HG03159 (cell line): ENCODE measurements at regions not wholly inside any gene's neighbourhood (a gene's known extent, or its start where the extent isn't known, plus 50 kb on each side); places are given as distances from the start of the nearest gene placed in this dataset.

Source experiments
- ATAC-seq: cut with Tn5 transposase; IDR thresholded peaks from one replicate; pipeline ENCODE4 v1.9.1; 2021; ENCODE audit warnings: mild to moderate bottlenecking, moderate library complexity; ENCODE audit not compliant: unreplicated experiment

DNA sequence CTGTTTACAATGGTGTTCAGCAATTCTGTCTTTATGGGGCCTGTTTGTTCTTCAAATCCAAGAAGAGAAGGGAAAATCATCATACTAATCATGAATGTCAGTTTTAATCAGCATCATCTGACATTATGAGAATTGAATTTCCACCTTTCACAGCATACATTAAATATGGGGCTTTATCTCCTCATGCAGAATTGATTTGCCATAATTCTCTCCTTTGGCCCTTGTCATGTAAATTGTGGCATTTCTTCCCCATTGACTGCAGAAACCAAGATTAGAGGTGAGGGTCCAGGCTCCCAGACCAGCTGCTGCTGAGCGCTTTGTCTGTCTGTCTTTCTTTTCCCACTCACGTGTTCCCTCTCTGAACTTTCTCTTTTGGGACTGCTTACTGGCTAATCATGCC, 232.1 kb upstream of the NAV2 start:
- no peak for ATAC-seq

DNA sequence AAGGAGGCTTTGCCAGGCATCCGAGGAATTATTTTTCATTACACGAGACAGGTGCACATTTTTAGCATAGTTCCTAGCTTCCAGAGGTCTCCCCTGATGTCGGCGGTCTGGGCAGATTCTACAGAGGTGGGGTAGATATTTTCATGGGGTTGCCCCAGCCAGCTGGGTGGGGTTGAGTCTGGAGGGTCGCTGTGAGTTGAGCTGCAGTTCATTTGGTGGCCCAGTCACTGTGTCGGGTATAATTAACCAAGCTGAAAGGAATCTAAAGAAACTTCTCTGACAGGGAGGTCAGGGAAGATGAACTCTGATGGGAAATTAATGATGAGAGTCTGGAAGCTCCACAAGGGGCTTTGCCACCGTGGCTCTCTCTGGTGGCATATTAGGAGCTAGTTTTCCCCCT, 233.7 kb upstream of the NAV2 start:
- no peak for ATAC-seq

DNA sequence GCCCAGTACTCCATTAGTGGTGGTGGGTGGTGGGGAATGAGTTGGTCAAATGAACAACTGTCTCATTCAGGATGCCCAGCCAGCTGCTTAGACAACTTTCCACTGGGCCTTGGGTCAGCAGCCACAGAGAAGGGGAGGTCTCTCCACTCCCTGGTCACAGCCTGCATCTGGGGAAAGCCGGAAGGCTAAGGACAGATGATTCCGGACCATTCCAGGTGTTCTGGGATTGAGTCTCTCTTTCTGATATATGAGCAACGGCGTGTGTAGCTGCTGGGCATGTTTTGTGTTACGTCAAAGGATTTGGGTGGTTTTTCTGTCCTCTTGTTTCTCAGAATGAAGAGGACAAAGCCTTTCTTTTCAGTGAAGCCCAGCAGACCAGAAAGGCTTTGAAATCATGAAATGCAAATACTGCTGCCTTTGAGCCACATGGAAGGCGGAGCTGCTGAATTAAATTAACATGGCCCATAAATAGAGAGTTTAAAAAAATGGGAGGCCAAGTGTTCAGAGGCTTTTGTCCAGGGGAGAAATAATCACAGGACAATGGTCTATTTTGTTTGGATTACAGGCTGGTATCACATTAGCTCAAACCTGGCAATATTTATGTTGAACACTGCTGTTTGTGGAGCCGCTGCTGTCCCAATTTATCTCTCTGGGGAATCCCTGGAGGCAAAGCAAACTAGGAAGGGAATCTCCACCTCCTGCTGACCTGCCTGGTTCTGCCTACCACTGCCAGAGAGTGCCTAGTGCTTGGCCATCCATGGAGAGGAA, 234.4 kb upstream of the E2F8 start:
- ATAC-seq = peak; percentile 65

DNA sequence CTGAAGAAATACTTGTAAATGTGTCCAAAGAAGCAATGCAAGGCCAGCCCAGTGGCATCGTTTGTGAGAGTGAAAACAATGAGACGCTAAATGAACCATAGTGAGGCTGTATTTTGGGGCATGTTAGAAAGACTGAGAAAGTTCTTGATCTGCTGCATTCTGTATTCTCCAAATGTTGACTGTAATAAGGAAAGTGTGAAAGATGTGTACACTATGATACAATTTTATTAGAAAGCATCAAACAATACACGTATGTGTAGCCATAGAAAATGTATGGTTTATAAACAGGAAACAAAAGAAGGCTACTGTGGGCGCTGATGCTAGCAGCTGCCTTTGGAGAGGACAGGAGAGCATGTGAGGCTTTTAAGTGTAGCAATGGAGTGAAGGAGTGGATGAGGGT, 233.5 kb upstream of the E2F8 start:
- no peak for ATAC-seq

DNA sequence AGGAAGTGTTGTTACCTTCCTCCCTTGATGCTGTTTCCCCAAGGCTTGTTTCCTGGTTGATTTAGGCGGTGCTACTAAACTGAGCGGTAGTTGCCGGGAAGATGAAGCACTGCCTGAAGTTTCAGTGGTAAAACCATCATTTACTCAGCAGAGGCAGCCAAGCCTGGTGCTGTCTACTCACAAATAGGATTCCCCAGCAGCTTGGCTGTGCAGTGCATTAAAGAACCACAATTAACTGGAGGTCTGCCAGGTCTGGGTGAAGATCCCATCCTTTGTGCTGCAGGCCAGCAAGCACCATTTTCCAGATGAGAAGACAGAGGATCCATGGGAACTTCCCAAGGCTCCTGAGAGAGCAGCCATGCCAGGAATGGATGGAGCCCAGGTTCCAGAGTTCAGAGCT, 231.9 kb upstream of the E2F8 start:
- ATAC-seq = no peak

DNA sequence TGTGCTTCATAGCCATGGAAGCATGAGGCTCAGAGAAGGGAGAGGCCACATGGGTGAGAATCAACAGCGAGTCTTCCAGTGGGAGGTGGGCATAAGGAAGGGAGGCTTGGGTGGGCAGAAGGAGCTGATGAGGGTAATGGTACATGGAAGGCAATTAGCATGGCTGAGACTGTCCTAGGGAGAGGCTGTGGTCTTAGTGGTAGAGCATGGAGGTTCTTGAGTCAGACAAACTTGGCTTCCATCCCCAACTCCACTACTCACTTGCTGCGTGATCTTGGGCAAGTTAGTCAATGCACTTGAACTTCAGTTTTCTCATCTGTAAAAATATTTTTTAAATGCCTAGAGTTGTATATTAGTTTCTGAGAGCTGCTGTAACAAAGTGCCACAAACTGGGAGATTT, 227.2 kb upstream of the E2F8 start:
- no peak for ATAC-seq

DNA sequence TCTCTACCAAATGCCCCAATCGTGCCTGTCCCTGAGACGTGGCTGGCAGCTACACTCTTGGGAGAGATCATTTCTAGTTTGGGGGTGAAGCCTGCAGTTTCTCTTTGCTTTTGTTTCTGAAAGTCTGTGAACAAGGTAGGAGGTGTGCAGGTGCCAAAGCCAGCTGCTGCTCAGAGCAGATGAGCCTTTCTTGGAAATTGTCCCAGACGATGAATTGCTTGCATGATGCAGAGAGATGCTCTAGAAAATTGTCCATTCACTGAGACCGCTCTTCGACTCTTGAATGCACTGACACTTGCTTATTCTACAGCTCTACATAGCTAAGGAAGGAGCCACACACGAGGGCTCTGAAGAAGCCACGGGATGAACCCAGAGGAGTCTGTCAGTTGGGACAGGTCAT, 225.6 kb upstream of the E2F8 start:
- ATAC-seq = no peak

DNA sequence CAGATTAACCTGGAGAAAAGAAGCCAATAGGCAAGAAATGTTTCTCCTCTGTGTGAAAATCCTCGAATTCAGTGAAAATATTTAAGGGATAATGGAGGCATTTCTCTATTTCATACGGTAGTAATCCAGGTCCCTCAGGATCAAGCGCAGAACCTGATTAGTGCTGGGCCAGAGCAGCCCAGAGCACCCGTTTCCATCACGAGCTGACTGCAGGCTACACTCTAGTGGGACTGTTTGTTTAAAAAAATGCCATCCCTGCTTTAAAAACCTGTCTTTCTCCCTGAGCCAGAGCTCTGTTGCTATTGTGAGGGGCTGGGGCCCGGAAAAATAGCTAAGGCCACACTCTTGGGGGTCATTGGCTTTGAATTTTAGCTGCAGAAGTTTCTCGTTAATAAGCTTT, 223.2 kb upstream of the E2F8 start:
- no peak for ATAC-seq

DNA sequence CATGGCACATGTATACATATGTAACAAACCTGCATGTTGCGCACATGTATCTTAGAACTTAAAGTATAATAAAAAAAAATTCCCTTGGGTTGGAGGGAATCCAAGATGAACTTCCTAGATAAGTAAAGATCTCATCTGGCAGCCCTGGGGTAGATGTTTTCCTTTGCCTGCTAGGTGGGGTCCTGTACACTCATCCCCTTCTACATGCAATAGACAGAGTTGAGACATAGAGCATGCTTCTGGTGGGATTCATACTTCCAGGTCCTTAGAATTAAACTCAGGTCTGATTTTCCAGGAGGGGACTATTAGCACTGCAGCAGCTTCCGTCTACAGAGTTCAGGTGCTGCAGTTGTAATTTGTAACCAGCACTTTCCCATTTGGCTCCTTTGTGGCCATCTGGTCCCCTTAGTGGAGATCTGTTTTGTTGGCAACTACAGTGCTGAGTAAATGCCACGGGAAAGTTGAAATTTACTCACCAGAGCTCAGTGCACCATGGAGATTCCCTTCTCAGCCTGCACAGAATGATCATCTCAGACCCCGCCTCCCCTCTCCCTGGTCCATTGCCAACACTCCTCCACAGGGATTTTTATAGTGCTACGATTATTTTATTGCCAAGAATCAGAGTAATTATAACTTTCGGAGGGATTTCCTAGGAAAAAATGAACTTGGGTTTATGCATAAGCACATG, 220.1 kb upstream of the E2F8 start:
- ATAC-seq = no peak

DNA sequence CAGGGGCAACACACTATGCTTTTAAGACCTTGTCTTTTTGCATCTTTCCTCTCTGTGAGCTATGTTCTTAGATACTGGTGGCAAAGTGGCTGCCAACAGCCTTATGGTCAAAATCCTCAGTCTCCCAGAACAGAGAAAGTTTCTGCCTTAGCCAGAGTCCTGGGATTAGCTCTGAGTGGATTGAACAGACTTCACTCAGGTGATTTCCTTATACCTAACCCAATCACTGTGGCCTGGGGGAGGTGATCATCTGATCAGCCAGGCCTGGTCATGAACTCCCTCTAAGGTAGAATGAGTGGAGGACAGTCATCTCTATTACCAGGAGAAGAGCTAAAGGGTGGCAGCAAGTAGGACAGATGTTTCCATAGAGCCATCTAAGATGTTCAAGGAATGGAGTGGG, 218.5 kb upstream of the E2F8 start:
- no peak for ATAC-seq

DNA sequence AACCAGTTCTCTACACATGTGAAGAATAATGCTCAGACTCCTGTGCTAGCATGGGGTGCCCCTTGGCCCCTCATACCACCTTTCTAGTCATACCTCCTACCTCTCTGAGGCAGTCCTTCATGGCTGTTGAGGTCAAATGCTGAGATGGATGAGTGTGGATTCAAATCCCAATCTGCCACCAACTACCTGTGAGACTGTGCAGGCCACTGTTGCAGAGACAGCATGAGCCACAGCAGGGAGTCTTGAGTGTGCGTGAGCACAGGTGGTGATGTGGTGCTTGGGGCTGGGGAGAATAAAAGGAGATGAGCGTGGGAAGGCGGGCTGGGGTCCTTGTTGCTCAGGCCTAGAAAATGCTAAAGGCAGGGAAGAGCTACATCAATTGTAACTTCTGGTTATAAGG, 218.0 kb upstream of the E2F8 start:
- ATAC-seq = no peak

DNA sequence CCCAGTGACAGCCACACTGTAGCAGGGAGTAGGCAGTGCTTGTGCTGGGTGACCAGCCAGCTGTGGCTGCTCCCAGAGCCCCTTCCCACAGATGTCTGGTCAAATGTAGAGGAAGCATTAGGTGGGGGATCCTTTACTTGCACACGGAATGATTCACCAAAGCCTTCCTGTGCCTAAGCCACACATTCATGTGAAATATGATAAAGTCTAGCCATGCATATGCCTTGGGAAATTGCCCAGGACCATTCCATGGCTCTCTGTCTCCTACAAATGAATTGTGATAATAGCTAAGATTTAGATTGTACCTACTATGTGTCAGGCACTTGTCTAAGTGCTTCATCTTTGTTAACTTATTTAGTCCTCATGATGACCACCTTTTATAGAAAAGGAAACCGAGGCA, 217.5 kb upstream of the E2F8 start:
- no peak for ATAC-seq

DNA sequence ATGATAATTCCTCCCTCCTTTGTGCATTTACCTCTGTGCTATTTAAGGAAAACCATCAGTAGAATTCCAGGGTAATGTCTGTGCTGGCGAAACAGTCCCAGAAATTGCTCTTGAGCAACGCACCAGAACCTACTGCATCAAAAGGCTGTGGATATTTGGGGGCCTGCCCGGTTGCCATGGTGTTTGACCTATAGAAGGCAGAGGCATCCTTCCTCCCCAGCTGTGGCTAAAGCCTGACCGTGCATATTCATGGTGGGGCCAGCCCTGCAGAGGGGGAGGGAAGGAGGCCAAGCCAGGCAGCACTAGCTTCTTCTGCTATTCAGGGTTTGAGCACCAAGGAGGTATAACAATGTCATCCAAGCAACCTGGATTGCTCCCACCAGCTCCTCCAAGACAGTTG, 215.0 kb upstream of the E2F8 start:
- no peak for ATAC-seq

DNA sequence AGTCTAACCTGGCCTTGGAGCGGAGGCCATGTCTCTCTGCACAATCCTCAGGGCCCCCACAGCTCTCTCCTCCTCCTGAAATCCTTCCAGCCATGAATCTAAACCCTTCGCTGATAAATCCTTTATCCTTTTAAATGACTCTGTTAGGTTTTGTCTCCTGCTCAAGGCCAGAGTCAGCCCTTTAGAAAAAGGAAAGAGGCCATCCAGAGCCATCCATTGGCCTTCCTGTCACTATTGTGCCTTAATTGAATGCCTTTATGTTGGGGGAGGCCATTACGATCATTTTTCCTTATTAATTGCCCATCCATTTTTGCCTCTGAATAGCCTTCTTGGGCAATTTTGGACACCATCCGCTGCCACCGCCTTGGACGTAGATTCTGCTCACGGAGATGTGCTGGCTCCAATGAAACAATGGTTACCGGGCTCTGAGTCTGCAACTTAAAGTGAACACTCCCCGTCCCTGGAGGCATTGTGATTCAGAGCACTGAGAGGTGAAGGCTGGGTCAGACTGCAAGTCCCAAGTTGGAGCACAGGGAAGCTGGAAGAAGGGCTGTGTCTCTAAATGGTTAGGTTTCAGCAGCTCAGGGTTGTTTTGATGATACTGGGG, 213.0 kb upstream of the E2F8 start:
- no peak for ATAC-seq

DNA sequence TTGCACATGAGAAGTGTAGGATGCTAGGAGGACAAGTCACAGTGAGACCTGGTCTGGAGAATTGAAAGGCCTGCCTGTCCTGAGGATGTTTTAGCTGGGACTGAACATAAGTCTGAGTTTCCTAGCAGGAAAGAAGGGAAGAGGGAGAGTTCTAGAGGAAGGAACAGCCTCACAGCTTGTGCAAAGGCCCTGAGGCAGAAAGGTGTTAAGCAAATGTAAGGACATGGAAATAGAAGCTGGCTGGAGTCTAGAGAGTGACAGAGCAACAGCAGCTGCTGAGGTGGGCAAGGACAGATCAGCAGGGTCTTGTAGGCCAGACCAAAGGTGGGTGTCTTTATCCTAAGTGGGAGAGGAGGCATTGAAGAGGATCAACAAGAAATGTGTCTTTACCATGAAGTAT, 210.9 kb upstream of the E2F8 start:
- no peak for ATAC-seq

DNA sequence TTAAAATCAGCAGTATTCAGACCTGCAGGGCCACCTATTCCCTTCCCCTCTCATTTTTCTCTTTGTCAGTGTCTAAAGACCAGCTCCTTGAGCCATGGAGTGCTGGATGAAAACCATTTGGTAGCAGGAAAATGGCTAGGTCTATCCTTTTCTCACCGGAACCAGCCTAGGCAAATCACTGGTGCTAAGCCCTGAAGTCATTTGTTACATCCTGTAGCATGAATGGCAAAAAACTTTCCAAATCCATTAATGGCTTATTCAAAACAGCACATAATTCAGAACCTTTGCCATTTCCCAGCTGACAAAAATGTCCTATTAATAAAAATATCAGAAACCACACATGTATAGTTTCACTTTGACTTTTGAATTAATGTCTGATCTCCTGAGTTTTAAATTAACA, 209.5 kb upstream of the E2F8 start:
- ATAC-seq = no peak

DNA sequence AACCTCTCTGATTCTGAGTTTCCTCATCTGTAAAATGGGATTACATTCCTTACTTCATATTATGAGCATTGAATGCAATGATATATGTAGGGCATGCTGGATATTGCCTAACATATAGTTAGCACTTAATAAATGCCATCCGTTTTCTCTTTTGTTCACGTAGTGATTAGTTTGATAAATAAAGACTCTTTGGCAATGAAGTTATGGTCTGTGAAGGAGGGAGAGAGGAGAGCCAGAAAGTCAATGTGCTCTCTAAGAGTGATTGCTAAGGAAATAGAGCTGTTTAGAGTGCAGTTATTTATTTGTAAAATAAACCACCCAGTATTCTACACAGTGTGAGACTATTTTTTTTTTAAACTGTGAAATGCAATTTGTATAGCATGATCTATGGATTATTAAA, 207.9 kb upstream of the E2F8 start:
- ATAC-seq = no peak

DNA sequence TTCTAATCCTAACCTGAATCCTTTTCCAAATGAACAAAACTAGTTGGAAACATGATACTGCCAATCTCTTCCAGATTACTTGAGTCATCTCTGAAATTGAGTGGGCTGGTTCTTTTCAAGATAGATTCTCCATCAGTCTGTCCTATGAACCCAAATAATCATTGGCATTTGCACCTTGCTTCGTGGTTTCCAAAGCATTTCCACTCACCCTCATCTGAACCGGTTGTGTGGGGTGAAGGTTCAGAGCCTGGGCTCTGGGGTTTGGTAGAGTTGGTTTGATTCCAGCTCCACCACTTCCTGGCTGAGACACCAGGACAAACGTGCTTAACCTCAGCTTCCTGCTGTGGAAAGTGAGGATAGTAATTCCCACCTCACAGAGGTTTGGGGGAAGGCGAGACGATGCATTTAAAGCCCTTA, 206.4 kb upstream of the E2F8 start:
- ATAC-seq = no peak

DNA sequence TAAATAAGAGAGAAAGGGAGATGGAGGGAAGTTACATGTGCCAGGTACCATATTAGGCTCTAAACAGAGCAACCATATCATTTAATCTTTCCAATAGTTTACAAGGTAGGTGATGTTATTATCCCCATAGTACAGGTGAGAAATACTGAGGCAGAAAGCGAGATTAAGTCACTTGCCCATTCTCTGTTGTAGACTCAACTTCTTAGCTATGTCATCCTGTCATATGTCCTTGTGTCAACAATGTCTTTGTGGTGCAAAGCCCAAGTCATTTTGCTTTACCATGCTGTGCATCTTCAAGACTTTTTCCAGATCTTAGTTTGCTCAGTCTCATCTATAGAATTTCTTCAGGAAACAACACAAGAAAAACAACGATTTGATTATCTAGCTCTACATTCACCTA, 205.0 kb upstream of the E2F8 start:
- ATAC-seq = no peak

DNA sequence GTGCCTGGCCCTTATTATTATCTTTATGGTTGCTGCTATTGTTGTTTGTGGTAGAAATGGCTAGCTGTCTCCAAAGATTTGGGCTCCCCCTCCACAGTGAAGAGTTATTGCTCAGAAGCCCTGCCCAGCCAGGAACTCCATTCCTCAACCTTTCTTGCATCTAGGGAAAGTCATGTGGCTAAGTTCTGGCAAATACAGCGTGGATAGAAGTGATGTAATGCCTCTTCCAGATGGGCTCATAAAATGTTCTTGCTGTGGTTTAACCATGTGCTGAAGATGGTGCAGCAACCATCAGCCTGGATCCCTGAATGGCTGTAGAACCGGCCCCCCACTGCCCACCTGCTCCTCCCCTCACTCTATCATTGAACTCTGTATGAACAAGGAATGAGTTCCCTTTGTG, 203.5 kb upstream of the E2F8 start:
- no peak for ATAC-seq

DNA sequence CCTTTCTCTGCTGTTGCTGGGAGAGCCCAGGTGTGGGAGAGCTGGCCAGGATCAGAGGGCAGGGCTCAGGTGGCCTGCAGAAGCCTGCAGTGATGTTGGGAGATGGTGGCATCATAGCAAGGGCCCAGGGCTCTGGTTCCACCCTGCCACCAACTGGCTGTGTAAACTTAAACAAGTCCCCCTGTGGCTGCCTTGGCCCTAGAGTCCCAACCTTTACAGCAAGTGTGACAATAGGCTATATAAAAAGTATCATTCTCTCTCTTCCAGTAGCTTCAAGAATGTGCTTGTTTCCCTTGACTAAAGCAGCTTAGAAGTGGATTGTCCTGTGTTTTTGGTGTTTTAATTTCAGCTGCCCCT, 201.8 kb upstream of the E2F8 start:
- ATAC-seq = no peak

DNA sequence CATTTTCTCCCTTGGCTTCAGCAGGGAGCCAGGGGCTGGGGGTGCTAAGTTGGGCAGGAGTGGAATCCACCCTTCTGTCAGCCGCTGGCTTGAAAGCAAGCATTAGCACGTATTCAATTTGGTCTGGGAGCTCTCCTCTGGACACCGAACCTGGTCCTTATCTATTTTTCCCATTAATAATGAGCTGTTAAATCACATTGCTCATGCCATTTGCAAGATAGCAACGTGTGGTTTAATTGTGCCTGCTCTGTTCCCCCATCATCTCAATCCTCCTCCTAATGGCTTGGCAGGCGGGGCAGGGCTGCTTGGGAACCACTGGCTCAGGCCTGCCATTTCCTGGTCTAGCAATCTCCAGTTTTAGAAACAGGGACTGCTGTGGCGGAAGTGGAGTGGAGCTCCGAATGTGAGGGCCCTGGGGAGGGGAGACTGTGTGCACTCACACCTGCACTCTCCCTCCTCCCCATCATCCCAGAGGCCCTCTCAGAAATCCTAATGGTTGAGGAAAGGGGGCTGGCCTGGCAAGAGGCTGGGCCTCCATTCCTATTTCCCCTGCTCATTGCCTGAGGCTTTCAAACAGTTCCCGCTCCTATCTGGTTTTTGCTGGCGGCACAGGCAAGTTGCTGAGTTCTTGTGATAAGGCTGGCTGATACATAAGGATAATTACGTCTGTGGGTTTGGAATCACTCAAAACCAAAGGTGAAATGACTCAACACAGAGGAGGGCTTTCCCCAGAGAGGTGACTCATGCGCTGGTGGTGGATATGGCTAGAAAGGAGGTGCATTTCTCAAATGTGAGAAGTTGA, 201.2 kb upstream of the E2F8 start:
- peak; percentile 95 for ATAC-seq
